ENCODE measurements at regions not wholly inside any gene's neighbourhood (a gene's known extent, or its start where the extent isn't known, plus 50 kb on each side); places are given as distances from the start of the nearest gene placed in this dataset.
"Not testable (repeated sequence)": the region's sequence is repeated elsewhere in the genome, so short reads cannot be mapped to it uniquely, and the experiment has no call there.

GRCh38 chr13:79870766-79871165 is 389.8 kb downstream of the NDFIP2 start:
- no peak for DNase-seq

DNA sequence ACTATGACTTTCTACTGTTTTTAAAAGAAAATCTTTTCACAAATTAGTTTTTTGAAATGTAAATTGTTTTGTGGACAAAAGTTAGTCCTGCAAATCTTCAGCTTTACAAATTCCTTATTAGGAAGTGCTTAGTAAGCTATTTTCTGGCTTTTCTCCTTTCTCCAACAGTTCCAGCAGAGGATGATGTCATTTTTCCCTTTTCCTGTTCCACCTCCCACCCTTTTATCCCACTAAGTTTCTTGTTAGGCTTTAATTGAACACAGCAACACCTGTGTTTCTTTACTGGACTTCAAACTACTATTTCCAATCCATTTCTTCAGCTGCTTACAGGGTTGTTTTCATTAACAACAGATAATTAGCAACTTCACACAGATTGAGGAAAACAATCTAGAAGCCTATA is 389.2 kb downstream of the NDFIP2 start:
- no peak for DNase-seq

DNA sequence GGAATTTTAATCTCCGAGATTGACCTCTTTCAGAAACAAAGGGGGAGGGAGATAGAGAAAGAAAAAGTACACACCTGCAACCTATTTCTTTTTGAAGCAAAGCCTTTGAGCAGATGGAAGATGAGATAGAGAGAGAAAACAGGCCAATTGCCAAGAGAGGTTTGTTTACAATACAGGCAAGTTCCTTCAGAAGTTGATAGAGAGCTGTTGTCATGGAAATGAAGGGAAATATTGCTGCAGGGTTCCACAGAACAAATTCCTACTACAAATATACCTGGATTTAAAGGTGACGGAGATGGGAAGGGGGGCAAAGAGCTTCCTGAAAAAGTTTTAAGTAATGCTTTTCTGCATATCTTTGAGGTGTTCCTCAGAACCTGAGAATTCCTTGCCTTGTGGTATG is 388.4 kb downstream of the NDFIP2 start:
- peak; percentile 54 for DNase-seq

DNA sequence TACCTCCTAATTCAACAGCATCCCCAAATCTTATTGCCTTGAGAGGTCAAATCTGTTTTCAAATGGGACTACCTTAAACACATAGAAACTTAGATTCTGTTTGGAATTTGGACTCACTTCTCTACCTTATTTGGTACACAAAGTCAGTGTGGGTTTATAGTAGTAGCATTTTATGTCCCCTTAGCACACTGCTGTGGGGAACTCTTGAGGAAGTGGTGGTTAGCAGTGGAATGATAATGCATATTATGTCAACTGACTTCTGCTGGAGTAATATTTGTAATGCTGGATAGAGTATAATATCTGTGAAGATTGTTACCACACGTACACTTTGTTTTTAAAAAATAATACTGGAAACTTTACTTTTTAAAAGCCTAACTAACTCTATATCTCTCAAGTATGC is 386.3 kb downstream of the NDFIP2 start:
- DNase-seq, result no peak

DNA sequence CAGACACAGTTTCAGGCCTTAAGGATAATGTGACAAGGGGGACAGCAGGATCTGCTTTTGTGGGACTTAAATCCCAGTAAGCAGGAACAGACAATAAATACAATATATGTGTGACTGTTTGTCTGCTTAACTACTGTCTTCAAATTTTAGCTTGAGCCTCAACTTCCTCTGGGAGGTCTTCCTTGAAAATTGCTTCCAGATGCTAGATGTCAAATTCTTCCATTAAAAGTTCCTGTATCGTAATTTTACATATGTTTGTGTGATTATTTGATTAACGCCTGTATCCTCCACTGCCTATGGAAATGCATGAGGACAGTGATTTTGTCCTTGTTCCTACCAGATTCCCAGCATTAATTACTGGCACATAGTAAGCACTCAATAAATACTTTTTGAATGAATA is 385.5 kb downstream of the NDFIP2 start:
- no peak for DNase-seq

GRCh38 chr13:79862515-79862914 is 381.6 kb downstream of the NDFIP2 start:
- no peak for DNase-seq

DNA sequence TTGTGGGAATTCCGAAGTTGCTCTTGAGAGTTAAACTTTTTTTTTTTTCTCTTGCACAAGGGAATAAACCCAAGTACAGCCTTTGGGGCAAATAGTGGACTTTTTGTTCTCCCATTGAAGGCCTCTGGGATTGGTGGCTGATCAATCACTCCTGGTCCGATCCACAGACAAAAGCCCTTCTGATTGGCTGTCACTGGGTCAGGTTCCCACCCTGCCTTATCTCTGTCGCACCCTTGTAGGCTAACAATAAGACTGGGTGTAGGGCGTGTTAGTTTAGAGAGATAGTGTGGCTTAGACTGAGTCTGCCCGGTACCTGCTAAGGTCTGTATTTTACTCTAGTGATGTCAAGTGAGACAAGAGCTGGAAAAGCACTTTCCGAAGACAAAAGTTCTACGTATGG is 380.8 kb downstream of the NDFIP2 start:
- no peak for DNase-seq

DNA sequence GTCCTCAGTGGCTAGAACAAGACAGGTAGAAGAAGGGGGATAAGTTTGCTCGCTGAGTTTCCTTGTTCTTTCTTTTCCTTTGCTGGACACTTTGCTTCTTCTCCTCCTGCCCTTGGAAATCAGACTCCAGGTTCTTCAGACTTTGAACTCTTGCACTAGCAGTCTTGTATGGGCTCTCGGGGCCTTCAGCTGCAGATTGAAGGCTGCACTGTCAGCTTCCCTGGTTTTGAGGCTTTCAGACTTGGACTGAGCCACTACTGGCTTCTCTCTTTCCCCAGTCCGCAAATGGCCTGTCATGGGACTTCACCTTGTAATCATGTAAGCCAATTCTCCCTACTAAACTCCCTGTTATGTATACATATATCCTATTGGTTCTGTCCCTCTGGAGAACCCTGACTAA is 379.8 kb downstream of the NDFIP2 start:
- DNase-seq, result no peak

GRCh38 chr13:79859756-79860155 is 378.8 kb downstream of the NDFIP2 start:
- no peak for DNase-seq

DNA sequence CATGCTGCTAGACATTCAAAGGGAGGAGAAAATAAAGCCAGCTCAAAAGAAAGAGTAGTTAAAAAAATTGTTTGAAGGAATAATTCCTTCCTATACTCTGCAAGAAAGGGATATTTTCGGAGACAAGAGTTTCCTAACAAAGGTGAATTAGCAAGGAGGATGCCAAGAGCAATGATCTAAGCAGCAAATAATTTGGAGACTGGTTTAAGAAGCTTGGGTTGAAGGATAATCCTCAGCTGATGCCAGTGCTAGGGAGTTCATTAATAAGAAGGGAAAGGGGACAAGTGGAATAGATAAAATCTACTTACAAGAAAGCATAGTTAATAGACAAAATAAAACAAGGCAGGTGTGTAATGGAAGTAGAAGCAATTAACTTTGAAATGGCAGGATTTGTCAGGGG is 372.3 kb downstream of the NDFIP2 start:
- DNase-seq, result no peak

- DNase-seq, result no peak
These were observed 370.4 kb downstream of the NDFIP2 start for GRCh38 chr13:79851318-79851717.

DNA sequence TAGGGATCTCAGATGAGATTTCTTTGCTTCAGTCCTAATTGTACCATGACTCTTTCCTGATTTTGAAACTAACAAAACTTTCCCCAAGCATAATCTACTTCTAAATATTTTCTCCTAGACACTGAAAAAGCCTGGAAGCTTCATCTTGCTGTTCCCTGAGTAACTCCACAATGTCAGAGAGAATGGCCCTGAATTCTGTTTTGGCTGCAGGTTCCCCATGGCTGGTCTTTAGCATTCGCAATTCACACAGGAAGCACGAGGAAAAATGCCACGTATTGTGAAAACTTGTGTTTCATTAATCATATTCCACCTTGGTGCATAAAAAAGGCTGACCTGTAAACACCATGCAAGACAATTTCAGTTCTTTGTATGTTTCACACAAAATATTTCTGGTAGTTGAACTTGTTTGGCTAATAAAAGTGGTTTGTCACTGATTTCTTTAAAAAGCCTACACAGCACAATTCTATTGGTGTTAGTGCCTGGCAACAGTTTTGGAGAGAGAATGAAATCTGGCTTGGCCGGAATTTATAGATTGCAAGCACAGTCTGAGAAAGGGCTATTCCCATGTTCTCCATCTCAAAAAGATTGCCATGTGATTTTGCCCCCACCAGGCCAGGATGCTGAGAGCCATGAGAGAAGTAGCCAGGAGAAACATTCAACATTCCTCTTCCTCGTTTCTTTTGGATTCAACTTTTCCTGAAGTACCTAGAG is 367.1 kb downstream of the NDFIP2 start:
- DNase-seq, result no peak

DNA sequence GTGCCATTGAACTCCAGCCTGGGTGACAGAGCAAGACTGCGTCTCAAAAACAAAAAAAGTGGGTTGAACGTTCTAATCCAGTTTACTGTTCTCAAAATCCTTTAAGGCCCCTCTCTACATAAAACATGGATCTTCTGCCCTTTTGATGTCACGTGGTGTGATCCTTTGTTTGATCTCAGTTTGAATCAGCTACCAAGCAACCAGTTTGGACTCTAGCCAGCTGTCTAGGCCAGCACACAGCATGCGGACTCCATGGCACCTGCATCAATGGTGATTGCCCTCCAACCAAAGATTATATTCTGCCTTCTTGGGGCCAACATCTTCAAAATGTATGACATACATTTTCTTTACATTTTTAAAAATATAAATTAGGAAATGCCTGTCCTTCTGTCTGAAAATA is 365.4 kb downstream of the NDFIP2 start:
- no peak for DNase-seq

GRCh38 chr13:79837741-79838450 is 356.9 kb downstream of the NDFIP2 start:
- DNase-seq, result no peak

- not testable (repeated sequence) for DNase-seq
These were observed 355.2 kb downstream of the NDFIP2 start for GRCh38 chr13:79836121-79836520.

DNA sequence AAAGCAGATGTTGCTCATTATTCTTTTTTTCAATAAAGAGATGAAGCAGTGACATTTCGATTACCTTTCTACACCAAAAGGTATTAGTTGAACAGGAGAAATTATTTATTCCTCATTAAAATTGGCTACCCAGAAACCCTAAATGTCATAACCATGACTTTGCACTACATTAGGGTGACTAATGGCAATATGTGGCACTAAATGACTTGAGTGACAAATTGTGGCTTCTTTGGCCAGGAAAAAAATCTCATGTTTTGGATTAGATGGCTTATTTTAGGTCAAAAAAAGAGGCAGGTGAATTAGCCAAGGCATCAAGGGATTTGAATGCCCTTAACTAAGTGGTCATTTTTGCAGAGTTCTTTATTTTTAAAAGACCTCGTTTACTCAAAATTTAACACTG is 353.9 kb downstream of the NDFIP2 start:
- no peak for DNase-seq

DNA sequence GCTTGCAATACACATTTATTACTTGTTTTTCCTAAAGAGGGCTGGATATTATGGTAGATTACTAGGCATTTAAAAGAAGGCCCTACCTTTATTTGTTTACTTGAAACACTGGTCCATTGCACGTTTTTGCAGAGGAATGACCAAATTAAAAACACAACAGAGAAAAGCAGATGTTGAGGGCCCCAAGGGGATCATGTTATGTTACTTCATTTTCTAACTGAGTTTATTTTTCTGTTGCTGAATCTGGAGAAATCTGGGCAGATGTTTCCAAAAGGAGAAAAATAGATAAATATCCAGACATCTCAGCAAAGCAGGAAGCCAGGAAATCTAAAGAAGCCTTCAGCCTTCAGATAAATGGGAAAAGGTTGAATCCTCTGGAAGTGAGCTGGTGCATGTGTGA is 353.0 kb downstream of the NDFIP2 start:
- no peak for DNase-seq

DNA sequence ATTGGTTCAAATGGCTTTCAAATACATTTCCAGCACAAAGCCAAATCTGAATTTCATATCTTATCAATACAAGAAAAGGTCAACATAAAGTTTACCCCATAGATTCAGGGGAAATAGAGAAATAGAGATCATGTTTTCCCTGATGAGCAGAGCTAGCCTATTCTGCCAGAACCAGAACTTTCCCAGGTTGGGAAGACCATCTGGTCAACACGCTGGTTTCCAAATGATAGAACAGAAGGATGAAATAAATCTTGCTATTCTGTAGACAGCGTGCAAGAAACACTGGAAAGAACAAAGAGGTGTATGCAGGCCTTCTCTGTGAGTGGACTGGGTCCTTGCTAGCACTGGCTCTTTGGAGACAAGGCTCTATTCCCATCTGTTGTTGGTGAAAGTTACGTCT is 350.6 kb downstream of the NDFIP2 start:
- no peak for DNase-seq

GRCh38 chr13:79830945-79831344 is 350.0 kb downstream of the NDFIP2 start:
- DNase-seq, result no peak

- DNase-seq, result no peak
These were observed 349.5 kb downstream of the NDFIP2 start for GRCh38 chr13:79830426-79830825.

DNA sequence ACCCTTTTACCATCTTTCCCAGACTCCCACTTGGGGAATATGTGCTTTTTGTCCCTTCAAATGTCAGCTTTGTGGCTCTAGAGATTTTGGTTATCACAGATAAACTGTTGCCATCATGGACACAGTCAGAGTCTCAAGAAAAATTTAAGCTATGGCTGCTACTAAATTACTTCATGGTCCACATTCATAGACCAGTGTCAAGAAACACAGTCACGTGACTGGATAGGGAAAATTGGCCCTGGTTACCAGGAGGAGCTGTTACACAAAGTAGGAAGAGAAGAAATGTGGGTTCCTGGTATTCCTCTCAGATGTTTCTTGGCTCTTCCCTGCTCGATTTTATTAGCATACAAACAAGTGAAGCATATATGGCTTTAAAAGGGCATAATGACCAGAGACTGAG is 348.9 kb downstream of the NDFIP2 start:
- DNase-seq, result no peak

- DNase-seq, result no peak
These were observed 345.0 kb downstream of the NDFIP2 start for GRCh38 chr13:79825959-79826358.

DNA sequence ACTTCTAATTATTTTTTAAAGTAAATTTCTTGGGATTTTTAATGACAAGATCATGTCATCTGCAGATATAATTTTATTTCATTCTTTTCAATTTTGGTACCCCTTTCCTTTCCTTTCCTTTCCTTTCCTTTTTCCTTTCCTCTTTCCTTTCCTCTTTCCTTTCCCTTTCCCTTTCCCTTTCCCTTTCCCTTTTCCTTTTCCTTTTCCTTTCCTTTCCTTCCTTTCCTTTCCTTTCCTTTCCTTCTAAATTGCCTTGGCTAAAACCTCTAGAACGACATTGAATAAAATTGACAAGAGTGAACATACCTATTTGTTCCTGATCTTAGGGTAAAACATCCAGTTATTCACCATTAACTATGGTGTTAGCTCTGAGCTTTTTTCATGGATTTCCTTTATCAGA is 334.1 kb downstream of the NDFIP2 start:
- DNase-seq, result no peak
